ENCODE measurements at regions not wholly inside any gene's neighbourhood (a gene's known extent, or its start where the extent isn't known, plus 50 kb on each side); places are given as distances from the start of the nearest gene placed in this dataset.

GRCh38 chr11:121722431-121723245, 269.9 kb upstream of the SORL1-AS1 start:
- peak; percentile 62 for DNase-seq

GRCh38 chr11:121721961-121722360, 269.2 kb upstream of the SORL1-AS1 start:
- no peak for DNase-seq

DNA sequence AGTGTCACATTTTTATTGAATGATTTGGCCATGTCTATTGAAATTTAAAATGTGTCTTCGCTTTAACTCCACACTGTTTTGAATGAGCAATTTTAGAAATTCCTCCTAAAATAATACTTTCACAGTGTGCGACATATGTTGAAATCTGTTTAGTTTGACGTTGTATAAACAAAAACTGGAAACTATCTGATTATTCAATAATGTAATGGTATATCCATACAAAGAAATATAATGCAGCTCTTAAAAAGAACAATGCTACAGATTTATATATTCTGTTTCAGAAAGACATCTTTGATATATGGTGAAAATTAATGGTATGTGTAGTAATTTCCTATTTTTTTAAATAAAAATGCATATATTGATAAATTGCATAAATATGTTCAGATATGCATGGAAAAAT, 268.7 kb upstream of the SORL1-AS1 start:
- DNase-seq: no peak

GRCh38 chr11:121717296-121717695, 264.5 kb upstream of the SORL1-AS1 start:
- DNase-seq: no peak

DNA sequence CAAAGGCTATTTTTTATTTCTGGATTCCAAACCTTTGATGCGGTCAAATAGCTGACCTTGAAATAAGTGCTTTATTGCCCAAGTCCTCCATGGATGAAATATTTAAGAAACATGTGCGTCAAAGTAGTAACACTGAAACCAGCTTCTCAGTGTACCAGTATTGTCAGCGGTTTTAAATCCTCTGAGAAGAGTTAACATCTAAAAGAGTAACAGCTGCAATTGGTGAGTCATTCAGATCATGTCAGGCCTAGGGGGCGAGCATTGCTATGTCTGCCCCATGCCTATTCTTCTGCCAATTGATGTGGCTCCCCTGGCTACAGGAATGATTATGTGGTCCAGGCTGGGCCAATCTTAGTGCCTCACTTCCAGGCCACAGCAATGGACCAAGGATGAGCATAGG, 263.3 kb upstream of the SORL1-AS1 start:
- peak; percentile 16 for DNase-seq

DNA sequence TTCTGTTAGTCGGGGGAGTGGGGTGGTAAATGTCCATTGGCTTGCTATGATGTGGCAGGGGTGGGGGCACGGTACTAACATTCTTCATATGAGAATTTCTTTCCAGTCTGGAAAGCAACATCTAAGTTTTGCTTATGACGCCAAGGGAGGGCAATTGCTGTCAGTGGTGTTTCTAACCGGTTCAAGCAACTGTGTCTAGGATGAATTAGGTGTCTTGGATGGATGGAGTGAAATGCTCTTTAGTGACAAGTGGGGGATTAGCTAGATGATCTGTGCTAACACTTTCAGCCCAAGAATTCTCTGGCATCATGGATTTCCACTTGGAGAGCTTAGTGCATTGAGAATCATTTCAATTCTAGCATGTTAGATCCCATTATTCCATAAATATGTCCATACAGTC, 262.6 kb upstream of the SORL1-AS1 start:
- no peak for DNase-seq

DNA sequence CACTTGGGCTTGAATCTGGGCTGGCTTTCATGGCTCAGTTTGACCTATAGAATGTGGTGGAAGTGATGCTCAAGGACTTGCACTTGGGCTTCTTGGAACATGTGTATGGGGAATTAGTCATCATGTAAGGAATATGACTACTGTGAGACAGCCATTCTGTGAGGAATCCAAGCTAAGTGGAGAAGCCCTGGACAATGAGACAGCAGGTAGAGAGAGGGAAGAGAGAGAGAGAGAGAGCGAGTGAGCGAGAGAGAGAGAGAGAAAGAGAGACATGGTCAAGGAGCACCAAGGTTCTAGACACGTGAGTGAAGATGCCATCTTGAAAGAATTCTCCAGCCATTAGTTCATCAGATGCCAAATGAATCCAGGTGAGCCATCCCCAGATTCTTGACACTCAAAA, 261.6 kb upstream of the SORL1-AS1 start:
- no peak for DNase-seq

- no peak for DNase-seq
These were observed 259.2 kb upstream of the SORL1-AS1 start for GRCh38 chr11:121711939-121712338.

DNA sequence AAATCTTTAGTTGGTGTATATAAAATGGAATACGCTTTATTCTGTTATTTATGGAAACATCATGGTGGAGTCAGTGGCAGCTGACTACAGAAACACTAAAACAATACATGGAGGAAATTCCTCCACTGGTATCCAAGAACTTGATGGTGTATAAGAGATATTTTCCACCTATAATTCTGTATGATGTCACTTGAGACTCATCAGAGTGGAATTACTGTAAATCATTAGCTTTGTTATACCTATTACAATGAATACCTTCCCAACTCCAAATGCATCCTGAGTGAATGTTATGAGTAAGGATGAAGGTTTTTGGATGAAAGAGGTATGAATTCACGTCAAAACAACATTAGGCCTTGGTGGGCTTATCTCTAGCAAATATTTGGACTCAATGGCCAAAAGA, 258.5 kb upstream of the SORL1-AS1 start:
- DNase-seq: no peak

- no peak for DNase-seq
These were observed 254.2 kb upstream of the SORL1-AS1 start for GRCh38 chr11:121706884-121707420.

- no peak for DNase-seq
These were observed 250.4 kb upstream of the SORL1-AS1 start for GRCh38 chr11:121703201-121703600.

DNA sequence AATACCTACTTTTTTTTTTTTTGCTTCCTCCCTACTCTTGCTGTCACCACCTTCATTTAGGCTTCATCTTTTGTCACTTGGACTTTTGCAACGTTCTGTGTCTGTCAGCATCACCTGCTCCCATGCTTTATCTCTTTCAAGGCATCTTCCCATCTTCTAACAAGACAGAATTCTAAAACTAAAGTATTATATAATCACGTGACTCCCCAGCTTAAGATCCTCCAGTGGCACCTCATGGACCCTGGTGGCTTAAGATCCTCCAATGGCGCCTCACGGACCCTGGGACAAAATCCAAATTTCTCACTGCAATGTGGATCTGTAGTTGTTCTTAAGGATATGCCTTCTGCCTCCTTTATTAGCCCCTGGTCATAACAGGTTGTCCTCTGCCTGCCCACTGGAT, 248.2 kb upstream of the SORL1-AS1 start:
- no peak for DNase-seq

- DNase-seq: no peak
These were observed 247.0 kb upstream of the SORL1-AS1 start for GRCh38 chr11:121699801-121700200.

- no peak for DNase-seq
These were observed 244.3 kb upstream of the SORL1-AS1 start for GRCh38 chr11:121696931-121697670.

GRCh38 chr11:121696177-121696871, 243.6 kb upstream of the SORL1-AS1 start:
- DNase-seq: no peak

GRCh38 chr11:121692236-121692635, 239.5 kb upstream of the SORL1-AS1 start:
- DNase-seq: no peak

DNA sequence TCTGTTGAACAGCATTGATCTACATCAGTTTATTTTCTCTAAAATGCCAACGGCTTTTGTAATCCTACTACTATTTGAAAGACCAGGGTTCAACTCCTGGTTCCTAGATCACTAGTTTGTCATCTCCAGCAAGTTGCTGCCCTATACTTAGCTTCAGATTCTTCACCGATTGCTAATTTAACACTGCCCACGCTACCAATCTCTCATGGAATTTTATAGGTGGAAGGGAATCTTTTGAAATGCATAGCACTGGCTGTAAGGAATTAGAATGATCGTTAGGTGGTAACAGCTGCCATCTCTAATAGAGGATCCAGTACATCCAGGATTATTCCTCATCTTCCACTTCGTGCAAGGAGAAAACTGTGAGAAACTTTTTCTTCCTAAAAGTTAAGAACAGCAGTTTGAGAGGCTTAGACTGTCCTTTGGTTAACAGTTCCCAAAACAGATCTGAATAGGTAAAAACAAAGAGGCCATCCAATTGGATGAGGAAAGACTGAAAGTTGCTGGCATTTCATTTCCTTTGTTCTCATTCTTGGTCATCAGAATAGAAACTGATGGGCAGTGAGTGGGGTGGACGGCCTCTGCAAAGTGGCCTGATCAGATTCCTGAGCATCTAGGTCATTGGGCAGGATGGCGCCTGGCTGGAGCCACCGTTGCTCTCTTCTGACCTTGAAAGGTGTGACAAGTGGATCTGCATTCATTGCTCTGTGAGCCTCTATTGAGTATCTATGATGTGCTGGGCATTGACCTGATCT, 236.3 kb upstream of the SORL1-AS1 start:
- peak; percentile 41 for DNase-seq

DNA sequence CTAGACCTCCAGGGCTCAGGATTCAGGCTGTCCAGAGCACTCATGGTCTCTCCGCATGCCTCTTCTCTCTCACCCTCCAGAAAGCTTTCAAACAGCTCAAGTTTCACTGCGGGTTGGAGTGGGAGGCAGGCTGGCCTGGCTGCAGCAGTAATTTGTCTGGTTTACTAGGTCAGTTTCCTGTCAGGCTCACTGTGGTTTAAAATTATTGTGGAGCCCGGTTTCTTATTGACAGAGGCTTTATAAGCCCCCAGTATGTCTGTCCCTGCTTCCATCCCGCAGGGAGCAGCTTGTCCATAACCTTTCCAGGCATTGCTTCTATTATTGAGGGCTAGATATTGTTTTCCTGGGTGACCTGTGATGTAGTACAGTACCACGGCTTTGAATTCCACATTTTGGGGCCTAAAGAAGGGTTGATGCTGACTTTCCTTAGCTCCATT, 235.3 kb upstream of the SORL1-AS1 start:
- peak; percentile 26 for DNase-seq

GRCh38 chr11:121683791-121684190, 231.0 kb upstream of the SORL1-AS1 start:
- DNase-seq: no peak

All from EL (cell line).